CD4-positive, alpha-beta T cell treated with Interleukin-15 for 1 hour (primary cell): ENCODE measurements at regions not wholly inside any gene's neighbourhood (a gene's known extent, or its start where the extent isn't known, plus 50 kb on each side); places are given as distances from the start of the nearest gene placed in this dataset.

Source experiments
- DNase-seq: peaks from one replicate; pipeline ENCODE4 v3.0.0-alpha.2; 2020

DNA sequence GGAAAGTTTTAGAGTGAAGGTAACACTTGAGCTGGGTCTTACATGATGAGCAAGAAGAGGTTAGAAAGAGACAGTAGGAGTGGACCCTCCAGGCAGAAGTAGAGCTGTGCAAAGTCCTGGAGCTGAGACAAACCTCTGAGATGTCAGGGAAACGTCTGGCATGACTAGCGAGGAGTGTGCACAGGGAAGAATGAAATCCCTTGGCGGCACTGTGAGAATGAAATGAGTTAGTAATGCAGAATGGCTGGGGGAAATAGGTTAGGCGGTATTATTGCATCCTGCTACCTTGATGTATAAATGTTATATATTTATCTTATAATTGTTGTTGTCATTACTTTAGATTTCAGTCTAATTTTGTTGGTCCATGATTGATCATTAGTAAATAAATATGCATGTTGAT, 457.9 kb upstream of the CCL2 start:
- DNase-seq: no peak

DNA sequence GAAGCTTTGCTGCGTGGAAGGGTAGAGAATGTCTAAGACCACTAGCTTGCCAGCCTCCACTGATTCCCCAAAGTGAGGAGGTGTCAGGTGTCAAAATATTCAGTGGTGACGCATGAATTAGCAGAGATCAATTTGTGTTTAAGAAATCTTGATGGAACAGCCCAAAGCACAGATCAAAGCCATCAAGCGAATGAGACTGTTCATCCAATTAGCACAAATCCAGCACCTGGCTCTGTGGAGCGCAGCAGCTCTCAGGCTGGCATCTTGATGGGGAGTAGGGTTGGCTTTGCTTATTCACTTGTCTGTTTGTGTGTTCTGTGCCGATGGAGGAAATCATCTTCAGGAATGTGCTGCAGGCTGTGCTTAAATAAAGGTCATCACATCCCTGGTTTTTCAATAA, 456.8 kb upstream of the CCL2 start:
- DNase-seq: no peak

DNA sequence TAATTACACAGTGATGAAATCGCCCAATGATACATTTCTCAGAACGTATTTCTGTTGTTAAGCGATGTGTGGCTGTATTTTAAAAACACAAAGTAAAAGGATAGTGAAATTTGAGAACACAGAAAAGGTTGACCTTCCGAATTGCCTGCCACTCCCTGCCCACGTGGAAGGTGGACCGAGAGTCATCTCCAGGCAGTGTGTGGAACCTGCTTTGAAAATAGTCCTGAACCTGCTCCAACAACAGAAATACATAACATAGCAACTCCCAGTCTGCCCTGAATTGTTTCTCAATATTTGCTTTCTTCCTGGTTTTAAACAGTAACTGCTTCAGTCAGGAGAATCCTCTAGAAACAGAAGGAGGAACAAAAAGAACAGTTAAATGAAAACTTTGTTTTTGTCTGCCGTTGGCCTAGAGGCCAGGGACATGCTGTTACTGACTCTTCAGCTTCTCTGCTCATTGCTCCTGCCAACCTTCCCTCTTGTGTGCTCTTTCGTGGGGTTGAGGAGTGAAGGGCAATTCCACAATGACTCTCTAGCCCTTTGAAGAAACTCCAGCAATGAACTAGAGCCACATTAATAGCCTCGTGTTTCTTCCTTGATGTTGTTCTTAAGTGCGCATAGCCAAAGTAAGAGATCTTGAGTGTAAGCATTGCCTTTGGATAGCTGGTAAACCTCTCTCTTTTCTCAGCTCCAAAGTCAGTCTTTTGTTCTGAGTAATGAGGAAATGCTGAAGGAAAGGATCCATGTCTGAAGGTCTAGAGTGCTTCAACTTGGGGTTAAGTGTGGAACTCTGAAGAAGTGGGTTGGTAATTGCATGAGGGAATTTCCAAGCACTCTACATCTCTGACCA, 452.5 kb upstream of the CCL2 start:
- DNase-seq: no peak

DNA sequence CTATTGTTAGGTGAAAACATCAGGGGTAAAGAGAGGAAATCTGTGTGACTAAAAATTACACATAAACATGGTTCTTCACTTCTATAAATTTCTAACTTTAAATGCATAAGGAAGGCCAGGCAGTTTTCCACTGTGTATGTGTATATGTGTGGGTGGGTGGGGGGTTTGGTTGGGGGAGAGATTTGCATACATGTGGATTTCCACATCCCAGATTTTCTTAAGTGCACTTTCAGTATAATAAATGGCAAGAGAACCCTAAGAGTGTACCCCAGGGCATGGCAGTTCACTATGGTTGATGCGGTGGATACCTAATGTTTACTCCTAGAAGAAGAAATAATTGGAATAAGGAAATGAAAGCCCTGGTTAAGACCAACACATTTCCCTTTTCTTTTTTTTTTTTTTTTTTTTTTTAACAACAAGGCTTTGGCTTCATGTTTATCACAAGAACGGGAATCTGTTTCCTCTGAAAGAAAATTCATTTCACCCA, 451.8 kb upstream of the CCL2 start:
- DNase-seq: no peak

DNA sequence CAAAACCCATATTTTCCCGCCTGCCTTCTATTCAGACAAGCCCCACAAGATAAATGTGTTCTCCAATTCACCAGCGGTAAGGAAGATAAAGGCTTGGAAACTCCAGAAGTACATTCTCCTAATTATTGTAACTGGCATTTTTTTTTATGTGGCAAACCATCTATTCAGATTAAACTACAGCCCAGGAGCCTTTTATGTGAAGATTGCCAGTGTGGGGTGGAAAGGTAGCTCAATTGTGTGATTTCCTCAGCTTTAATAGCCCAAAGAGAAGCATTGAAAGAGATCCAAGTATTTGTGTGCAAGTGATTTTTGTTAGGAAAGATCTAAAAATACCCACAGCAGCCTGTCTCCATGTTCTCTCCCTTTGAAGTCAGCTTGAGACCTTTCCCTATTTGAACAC, 451.4 kb upstream of the CCL2 start:
- no peak for DNase-seq

DNA sequence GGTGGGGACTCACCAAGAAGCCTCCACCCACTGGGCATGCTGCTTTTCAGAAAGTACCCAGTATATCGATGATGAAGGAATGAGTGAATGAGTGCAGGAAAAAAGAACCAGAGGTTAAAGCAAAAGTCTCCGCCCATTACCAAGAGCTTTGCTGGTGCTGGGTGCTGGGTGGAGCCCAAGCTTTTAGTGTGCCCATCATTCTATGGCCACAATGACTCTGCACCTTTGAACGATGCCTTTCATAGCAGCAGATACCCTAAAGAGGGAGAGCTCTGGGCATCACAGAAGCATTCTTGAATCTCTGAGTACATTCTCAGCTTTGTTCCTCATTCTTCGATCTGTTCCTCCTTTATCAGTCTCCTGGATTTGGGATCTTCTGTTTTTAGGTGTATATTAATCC, 450.7 kb upstream of the CCL2 start:
- no peak for DNase-seq

DNA sequence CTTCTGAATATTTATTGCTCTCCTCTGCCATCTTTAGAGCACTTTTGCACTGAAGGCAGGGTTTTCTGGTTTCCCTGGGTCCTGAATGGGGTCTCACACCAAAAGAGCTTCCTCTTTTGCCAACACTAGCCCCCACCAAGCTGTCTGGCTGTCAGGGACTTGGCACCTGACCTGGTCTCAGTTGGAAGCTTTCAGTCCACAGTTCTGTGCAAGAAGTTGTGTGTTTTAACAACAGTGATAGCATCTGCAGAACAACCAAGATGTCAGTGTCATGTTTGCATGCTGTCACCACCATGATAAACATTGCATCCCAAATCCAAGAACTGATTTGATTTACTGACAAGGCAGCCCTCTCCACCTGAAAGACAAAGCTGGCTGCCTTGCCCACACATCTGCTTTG, 448.5 kb upstream of the CCL2 start:
- no peak for DNase-seq

DNA sequence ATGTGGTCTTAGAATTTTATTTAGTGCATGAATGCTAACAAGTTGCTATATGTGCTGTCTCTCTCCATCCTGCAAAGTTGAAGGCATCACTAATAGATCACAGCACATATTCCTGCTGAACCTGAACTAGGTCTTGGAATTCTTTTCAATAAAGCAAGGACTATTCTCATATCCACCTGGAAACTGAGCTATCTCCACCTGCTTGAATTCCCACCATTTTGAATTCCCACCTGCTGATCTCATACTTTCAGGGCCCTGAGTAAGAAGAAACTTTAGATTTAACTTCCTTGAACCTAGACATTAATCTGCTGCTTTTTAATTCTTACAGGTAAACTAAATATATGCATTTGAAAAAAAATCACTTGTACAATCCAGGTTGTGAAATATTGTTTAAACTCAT, 445.3 kb upstream of the CCL2 start:
- DNase-seq: no peak

DNA sequence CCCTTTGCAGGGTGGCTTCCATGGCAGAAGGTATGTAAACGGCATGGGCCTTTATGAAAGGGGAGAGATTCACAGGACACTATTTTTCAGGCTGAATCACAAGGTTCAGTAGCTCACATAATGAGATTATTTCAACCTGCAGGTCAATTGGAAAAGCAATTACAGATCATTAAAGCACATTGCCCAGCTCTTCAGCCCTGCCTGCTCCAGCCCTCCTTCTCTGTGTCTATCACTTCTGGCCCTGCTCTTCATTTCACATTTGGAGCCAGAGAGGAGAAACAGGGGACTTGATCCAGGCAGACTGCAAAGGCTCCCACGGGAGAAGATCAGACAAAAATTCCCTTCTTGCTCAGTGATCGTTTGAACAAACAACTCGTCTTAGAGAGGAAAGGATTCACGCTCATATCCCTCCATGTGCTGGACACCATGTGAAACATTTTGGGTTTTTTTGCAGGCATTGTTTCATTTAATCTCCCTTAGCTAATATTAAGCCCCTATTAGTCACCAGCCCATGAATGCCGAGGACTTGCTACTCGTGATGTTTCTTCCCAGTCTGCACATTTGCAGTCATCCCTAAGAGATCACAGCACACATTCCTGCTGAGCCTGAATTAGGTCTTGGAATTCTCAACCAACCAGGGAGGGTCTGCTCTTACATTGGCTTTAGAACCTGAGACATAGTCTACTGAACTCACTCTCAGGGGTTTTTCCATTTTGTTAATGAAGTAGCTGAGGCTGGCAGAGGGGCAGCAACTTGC, 443.9 kb upstream of the CCL2 start:
- DNase-seq: no peak

DNA sequence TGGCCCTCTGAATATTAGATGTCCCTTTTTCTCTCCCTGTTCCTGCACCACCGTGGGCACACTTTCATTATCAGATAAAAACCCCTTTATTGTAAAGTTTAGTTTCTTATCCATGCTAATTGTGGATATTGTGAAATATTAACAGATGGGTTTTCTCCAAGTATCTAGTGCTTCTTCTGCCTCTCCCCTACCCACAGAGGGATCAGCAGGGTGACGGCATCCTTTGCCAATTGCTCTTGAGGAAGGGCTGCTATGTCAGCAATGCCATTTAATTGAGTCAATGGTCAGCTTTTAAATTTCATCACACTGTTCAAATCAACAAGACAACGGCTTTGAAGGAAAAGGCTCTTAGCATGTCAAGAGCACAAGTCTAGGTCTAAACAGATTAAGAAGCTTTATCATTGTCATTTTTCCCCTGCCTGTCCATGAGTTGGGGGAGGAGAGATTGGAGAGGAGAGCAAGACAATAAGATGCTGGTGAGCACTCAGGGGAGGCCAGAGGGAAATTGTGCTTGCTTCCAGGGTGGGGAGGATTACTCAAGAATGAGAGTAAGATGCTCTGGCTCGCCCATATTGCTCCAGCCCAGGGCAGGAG, 443.0 kb upstream of the CCL2 start:
- DNase-seq: no peak

DNA sequence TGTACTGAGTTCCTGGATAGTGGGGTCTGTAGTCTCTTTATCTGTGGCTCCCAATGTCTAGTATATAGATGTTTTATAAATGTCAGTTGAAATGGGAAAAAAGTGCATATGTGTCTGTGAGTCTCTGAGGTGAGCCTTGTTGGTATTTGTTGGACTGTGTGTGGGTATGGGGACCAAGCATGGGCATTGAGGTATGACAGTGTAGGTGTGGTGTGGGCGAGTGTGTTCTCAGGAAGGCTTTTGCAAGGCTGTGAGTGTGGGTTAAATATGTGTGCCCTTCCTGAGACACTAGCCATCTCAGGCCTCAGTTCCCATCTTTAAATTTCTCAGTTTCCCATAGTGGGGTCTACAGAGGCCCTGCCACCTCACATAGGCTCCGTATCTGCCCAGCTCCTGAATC, 440.2 kb upstream of the CCL2 start:
- DNase-seq: no peak

DNA sequence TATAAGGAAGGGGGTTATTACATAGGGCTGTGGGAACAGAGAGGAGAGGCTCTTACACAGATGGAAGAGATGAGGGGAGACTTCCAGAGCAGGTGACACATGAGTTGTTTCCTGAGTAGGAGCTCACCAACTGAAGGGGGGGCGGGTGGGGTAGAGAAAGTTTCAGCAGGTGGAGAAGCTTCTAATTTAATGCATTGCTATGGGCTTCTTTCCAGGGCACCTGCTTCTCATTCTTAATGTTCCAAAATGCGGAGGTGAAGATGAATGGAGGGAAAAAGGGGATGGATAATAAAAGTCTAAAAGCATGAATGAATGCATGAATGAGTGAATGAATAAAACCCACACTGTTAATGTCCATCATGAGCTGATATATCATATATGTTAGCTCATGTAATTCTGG, 439.0 kb upstream of the CCL2 start:
- no peak for DNase-seq

DNA sequence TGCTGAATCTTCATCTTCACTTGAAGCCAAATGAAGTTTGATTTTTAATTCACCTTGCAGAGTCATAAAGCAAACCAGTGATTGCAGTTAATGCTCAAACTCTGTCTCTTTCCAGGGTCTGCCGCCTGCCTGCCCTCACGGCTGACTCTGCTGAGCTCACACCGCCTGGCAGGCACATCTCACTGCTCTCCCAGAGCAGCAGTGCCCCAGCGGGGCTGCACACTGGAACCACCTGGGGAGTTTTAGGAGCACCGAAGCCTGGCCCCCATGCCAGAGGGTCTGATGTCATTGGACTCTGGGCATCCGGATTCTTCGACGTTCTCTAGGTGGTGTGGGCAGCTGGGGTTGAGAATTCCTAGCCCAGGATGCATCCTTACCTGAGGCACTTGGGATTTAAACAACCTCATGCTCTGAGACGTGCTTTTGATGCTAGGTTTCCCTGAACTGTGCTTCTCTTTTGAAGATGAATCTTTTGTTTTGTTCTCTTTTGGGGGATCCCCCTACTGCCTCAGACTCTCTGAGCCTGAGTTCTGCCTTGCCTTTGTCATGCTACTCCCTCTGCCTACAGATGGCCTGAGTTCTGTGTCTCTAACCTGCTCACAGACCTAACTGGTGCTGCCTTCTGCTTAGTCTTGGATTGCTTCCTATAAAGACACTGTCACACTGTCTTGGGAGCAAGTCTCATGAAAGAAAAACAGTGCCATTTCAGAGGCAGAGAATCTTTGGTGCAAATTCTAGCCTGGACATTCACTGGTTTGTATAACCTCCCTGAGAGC, 438.1 kb upstream of the CCL2 start:
- DNase-seq: no peak

DNA sequence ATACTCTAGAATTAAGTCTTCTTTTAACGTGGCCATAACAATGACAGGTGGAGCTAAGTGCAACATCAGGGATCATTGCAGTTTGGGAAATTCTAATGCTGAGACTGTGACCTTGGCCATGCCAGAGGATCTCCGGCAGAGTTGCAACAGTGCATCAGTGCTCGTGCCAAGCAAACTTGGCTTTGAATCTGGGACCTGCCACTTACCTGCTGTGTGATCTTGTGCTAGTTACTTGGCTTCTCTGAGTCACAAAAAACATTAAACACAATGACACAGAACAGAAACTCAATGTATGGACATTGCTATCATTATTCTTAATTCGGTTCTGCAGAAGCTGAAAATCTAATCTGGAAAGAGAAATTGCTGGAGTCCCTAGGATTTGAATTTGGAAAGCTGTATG, 435.5 kb upstream of the CCL2 start:
- DNase-seq: no peak

DNA sequence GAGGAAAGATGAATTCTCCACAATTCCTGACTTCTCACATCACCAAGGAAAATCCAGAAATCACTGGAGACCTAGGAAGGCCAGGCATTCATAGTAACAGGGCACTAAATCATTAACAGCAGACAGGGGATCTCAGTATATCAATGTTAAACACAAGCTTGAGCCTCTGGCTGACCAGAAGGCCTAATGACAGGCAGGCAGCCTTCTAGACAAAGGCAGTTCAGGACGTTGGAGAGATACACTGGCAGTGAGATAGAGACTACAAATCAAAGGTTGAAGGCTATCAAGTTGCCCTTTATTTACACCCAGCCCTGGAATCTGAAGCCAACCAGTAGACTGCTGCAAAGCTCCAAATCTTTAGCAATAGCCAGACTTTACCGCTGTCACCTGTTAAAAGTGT, 422.8 kb upstream of the CCL2 start:
- no peak for DNase-seq

DNA sequence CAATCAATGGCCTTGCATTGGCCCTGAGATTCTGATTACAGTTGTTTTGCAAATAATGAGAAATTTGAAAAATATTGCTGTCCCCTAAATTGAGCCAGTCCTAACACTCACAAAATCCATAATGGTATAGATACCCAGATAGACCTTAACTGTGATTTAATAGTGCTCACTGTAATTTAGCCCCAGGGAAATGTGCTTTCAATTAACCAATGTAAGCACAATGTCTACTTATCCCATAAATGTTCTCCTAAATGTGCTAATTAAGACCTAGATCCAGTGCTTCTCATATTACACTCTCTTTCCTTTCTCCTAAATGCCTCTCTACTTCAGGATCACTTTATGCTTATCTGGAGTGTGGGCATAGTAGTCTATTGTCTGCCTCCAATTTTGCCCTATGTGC, 417.8 kb upstream of the CCL2 start:
- DNase-seq: no peak

DNA sequence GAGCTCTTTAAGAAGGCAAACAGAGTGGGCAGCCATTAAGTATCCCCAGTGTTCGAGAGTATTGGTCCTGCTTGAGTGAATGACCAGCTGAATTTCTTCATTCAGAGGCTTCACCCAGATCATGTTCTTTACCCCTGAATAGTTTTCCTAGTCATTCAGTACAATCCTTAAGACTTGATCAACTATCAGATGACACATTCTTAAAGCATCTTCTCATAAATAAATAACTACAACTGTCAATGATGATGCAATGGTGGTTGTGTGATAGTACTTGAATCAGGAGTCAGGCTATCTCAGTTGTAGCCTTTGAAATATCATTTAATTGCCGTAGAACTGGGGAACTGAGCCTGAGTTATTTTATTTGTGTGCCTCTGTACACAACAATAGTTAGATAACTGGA, 416.8 kb upstream of the CCL2 start:
- DNase-seq: no peak

DNA sequence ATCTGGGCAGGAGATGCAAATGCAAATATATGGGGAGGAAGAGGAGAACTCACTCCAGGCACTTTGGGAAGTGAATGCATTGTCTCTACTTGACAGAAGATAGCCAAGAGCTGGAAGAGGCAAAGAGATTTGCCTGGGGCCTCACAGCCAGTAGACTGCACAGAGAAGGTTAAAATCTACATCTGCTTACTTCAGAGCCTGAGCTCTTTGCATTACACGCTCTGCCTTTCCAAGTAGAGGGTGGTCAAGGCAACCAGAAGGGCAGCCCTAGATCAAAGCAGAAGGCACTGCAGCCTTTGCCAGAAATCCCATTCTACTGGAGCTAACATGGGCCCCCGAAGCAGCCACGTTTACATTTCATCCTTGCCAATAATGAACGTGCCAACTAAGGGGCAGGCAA, 407.2 kb upstream of the CCL2 start:
- no peak for DNase-seq

DNA sequence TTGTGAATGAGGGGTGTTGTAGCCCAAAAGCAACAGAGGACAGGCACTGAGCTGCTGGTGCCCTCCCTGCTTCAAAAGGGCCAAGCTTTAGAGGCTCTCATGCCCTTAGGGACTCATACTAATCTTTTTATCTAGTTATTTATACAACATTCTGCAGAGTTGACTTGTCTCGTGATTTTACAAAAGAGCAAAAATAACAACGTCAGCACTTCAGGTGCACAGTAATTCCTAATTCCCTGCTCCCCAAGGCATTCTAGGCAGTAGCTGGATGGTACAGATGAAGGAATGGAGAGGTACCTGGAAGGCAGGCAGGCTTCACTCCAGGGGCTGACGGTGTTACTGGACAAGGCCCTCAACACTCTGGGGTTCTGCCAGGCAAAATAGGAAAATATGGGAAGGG, 406.7 kb upstream of the CCL2 start:
- DNase-seq: no peak

DNA sequence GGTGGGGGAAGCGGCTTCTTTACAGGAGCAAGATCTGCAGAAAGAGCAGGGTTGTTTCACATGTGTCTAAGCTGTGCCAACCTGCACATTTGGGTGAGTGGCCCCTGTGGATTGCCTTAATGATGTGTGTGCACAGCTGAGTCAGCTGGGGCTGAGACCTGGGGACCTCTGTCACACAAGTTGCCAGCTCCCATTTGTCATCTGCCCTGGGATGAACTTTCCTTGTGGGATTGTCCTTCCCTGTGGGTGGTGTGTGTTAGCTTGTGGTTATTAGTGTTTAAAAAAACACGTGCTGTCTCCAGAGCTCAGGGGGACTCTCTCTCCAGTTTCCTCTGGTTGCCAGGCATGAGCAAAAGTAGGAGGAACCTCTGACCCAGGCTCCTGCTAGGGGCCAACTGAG, 400.5 kb upstream of the CCL2 start:
- no peak for DNase-seq

DNA sequence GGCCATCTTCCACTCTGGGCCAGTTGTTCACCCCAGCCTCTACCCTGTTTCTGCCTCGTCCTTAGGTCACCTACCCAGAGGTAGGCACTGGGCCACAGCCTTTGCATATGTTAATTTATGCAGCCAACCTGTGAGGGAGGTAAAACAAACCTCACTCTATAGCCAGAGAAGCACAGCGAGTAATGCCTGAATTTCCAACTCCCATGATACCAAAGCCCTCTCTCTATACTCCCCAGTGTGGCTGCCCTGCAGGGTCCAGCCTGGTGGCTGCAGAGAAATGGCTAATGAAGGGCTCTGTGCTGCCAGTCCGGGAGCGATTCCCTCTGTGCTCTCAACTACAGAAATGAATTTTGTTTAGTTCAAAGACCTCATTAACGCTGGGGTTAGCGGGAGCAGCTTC, 397.0 kb upstream of the CCL2 start:
- no peak for DNase-seq

DNA sequence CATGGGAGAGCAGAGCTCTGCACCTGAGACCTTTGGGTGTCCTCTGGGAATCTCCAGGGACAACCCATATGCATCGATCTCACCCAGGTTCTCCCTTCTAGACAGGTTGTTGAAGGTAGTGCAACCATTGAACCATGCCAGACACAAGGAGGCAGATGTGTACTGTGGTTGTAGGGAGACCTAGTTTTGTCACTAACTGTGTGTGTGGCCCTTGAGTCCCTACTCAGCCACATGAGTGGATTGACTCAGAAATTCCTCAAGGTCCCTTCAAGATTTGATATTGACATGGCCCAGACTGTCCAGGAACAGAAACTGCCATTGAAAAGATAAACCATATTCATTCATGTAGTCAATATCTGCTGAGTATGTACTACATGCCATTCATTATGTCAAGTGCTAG, 396.4 kb upstream of the CCL2 start:
- no peak for DNase-seq
